ENCODE measurements at regions not wholly inside any gene's neighbourhood (a gene's known extent, or its start where the extent isn't known, plus 50 kb on each side); places are given as distances from the start of the nearest gene placed in this dataset.
"Not testable (repeated sequence)": the region's sequence is repeated elsewhere in the genome, so short reads cannot be mapped to it uniquely, and the experiment has no call there.

DNA sequence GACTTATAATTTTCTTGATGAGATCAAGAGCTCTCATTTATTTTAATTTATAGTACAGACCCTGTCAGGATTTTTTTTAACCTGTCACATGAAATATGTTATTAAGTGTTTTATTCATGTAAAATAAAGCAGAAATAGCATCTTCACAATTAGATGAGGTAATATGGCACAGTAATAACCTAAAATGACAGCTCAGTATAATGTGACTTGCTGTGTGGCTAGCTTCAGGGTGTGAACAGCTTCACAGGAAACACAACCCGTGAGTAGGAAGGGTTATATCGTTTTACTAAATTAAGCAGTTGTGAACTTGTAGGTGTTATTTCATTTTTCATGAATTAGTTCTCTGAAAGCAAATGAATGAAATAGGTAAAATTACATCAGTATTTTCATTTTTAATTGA lies 366.9 kb upstream of the CHORDC1 start:
- DNase-seq, result no peak

GRCh38 chr11:90587896-90588295 lies 365.0 kb upstream of the CHORDC1 start:
- no peak for DNase-seq

- DNase-seq, result no peak
Observed at GRCh38 chr11:90585491-90585890, 362.6 kb upstream of the CHORDC1 start.

DNA sequence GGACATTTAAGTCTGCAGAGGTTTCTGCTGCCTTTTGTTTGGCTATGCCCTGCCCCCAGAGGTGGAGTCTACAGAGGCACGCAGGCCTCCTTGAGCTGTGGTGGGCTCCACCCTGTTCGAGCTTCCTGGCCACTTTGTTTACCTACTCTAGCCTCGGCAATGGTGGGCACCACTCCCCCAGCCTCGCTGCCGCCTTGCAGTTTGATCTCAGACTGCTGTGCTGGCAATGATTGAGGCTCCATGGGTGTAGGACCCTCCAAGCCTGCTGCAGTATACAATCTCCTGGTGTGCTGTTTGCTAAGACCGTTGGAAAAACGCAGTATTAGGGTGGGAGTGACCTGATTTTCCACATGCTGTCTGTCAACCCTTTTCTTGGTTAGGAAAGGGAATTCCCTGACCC lies 360.1 kb upstream of the CHORDC1 start:
- DNase-seq, result not testable (repeated sequence)

GRCh38 chr11:90564531-90564930 lies 341.7 kb upstream of the CHORDC1 start:
- DNase-seq, result no peak

GRCh38 chr11:90558328-90558865 lies 335.5 kb upstream of the CHORDC1 start:
- DNase-seq, result no peak

GRCh38 chr11:90556606-90557005 lies 333.8 kb upstream of the CHORDC1 start:
- no peak for DNase-seq

DNA sequence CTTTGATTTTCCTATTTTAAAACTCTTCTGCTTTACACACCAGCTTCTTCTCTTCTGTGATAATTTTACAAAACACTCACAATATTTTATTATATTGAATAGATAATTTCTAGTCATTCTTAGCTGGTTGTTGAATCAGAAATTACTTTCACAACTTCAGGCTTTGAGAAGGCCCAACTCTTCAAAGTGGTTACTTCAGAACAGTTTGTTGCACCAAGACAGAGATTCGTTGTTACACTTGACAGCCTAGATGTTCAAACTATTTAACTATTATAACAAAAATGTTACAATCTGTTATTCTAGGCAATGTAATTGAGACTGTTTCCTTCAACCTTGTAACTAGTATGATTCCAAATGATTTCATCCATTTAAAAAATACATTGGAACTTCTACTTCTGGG lies 333.2 kb upstream of the CHORDC1 start:
- DNase-seq, result no peak

GRCh38 chr11:90555477-90555876 lies 332.6 kb upstream of the CHORDC1 start:
- no peak for DNase-seq

DNA sequence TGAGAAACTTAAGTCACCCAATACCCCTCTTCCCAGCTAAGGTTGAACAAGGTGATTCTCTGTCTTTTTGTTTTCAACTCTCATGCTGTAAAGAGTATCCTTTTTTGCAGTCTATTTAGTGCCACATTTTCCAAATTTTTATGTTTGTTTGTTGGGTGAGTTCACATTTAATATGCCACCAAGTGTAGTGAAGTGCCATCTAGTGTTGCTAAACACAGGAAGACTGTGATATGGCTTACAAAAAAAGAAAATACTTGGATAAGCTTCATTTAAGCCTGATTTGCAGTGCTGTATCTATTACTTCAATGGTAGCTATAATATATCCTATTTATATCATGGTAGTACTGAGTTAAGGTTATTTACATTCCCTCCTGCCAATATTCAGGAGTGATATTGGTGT lies 319.2 kb upstream of the CHORDC1 start:
- DNase-seq, result no peak

DNA sequence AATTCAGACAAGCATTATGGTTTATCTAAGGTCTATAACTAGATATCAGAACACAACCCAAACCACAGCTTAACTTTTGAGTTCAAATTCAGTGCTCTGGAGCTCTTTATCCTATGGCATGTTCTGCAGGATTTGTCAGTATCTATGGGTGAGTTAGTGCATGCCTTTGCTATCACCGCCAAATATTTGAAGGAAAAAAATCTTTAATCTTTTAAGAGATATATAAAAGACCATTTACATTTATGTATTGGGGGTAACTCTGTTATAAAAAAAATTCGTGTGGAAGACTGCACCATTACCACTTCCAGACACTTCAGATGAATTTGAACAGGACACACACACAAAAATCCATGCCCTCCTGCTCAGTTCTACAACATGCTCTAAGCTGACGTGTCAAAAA lies 313.5 kb upstream of the CHORDC1 start:
- no peak for DNase-seq

DNA sequence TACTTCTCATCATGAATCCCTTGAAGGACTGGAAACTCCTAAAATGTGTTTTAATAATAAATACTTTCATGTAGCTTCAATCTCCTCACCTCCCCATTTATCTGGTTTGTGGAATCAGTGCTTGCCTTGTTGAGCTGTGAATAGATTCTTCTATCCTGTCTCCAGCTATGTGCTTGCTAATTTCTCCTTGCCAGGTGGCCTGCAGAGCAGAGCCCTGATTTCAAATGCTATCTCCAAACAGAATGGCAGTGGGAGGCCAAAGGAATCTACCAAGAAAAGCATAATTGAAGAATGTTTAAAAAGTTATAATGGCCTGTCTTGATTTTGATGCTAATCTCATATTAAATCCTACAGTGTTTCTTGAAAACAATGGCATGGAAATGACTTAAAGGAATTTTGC lies 309.3 kb upstream of the CHORDC1 start:
- no peak for DNase-seq

DNA sequence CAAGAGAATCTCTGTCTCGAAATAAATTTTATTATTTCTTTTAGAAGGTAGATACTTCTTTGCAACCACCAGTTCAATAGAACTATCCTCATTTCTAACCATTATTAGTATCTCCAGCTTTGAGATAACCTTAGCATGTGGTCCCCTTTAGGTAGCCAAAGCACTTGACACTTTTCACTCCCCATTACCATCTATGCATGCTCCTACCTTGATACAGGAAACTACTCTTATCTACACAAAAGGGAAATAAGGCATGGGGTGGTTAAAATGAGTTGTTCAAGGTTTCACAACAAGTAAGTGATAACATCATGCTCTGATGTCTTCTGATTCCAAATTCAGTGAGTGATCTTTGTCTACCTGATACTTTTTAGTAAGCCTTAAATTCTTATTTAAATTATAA lies 308.2 kb upstream of the CHORDC1 start:
- DNase-seq, result no peak

DNA sequence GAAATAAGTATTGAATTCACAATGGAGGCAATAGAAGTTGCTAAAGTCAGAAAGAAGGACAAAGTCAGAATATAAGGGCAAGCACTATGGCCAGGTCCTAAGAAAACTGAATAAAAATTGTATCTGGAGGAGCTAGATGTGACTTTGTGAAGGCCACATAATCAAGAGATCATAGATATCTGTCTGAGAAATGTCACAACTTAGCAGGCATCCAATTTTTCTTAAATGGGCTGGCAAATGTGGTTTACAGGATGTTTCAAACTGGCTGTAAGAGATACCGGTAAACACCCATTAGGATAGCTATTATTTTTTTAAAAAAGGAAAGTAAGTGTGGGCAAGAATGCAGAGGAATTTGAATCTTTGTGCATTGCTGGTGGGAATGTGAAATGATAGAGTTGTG lies 303.1 kb upstream of the CHORDC1 start:
- DNase-seq, result no peak

GRCh38 chr11:90512846-90513245 lies 290.0 kb upstream of the CHORDC1 start:
- DNase-seq, result no peak

DNA sequence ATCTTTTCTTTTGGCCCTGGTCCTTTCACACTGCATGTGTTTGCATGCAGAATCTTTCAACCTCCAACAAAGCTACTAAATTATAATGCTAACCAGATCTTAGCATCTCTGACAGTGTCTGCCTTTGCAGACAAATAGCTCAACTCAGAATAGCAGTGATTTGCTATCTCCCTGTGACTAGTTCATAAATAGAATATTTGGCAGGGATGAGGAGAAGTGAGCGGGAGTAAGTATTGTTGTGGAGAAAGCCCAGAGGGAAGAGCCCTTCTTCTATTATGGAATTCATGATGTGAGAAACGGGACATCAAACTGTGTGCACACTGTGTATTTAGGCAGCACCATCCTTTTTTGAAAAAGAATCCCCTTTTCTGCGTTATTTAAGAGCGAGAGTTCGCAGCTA lies 288.0 kb upstream of the CHORDC1 start:
- no peak for DNase-seq

GRCh38 chr11:90500922-90501568 lies 278.2 kb upstream of the CHORDC1 start:
- no peak for DNase-seq

GRCh38 chr11:90496722-90497121 lies 273.9 kb upstream of the CHORDC1 start:
- no peak for DNase-seq

DNA sequence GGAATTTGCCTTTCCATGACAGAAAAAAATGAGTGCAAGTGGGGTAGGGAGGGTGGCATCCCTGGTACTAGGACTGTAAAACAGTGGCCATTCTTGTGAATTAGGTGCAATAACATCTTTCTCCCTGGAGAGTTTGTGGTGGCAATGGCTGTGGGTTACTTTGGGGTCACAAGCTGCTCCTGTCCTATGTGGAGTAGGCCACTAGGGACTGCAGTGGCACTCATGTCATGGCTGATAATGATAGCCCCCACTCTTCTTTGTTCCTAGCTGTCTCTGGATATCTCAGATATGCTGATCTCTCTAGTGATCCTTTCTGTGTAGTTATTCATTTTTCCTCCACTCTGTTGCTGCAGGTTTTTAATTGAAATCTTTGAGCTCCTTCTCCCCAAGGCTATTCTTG lies 270.5 kb upstream of the CHORDC1 start:
- no peak for DNase-seq

DNA sequence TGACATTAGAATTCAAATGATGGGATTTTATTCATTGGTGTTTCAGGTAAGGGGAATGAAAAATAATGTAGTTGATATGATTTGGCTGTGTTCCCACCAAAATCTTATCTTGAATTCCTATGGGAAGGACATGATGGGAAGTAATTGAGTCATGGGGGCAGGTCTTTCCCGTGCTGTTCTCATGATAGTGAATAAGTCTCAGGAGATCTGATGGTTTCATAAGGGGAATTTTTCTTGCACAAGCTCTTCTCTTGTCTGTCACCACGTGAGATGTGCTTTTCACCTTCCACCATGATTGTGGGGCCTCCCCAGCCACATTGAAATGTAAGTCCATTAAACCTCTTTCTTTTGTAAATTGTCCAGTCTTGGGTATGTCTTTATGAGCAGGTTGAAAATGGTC lies 268.6 kb upstream of the CHORDC1 start:
- DNase-seq, result no peak

GRCh38 chr11:90476442-90477007 lies 253.7 kb upstream of the CHORDC1 start:
- peak; percentile 35 to 42 for DNase-seq

DNA sequence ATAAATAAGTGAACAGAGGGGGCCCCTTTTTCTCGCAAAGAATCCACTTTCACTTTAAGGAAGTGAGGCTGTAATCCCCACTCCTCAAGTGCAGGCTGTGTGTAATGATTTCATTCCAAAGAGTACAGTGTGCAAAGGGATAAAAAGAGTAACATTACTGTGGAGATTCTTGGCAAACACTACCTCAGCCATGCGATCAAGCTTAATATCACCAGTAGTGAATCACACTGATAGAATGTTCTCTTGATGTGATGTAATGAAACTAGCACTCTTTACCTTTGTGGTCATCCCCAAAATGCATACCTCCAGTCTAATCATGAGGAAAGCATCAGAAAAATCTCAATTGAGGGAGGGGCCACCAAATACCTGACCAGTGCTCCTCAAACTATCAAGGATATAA lies 246.1 kb upstream of the CHORDC1 start:
- no peak for DNase-seq

DNA sequence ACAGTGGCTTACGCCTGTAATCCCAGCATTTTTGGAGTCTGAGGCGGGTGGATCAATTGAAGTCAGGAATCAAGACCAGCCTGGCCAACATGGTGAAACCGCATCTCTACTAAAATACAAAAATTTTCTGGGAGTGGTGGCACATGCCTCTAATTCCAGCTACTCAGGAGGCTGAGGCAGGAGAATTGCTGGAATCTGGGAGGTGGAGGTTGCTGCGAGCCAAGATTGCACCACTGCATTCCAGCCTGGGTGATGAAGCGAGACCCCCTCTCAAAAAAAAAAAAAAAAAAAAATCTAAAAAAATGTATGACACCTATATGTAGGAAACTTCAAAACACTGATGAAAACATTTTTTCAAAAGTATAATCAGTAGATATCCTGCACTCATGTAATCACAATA lies 242.7 kb upstream of the CHORDC1 start:
- no peak for DNase-seq

GRCh38 chr11:90455347-90455920 lies 232.6 kb upstream of the CHORDC1 start:
- DNase-seq, result not testable (repeated sequence)

GRCh38 chr11:90453525-90453924 lies 230.7 kb upstream of the CHORDC1 start:
- no peak for DNase-seq
